Urinary bladder (tissue), 3 donors: ENCODE measurements at regions not wholly inside any gene's neighbourhood (a gene's known extent, or its start where the extent isn't known, plus 50 kb on each side); places are given as distances from the start of the nearest gene placed in this dataset.
"Not testable (repeated sequence)": the region's sequence is repeated elsewhere in the genome, so short reads cannot be mapped to it uniquely, and the experiment has no call there.

ENCODE experiments used
- DNase-seq: peaks from one replicate; pipeline ENCODE4 v3.0.0-alpha.2; 2015; ENCODE audit errors: extremely low spot score
- H3K27ac ChIP-seq: one replicate; pipeline ENCODE4 v1.5.1; 2013; ENCODE audit warnings: low read depth, mild to moderate bottlenecking, moderate library complexity
- H3K36me3 ChIP-seq: one replicate; pipeline ENCODE4 v1.6.1; 2013; ENCODE audit warnings: mild to moderate bottlenecking, moderate library complexity; ENCODE audit not compliant: insufficient read depth
- H3K4me1 ChIP-seq: one replicate; pipeline ENCODE4 v1.6.1; 2013; ENCODE audit warnings: mild to moderate bottlenecking, moderate library complexity; ENCODE audit not compliant: insufficient read depth
- H3K4me3 ChIP-seq: one replicate; pipeline ENCODE4 v1.5.1; 2013; ENCODE audit warnings: low read depth, low read length
- WGBS: extraction: QIAGEN DNeasy Blood & Tissue Kit; methylation state at CpG from one replicate; pipeline ENCODE4 v1.1.7; 2013; 5-methylcytosine and 5-hydroxymethylcytosine counted together
- donor health status: healthy with polysubstance abuse.
- donor health status: healthy.

DNA sequence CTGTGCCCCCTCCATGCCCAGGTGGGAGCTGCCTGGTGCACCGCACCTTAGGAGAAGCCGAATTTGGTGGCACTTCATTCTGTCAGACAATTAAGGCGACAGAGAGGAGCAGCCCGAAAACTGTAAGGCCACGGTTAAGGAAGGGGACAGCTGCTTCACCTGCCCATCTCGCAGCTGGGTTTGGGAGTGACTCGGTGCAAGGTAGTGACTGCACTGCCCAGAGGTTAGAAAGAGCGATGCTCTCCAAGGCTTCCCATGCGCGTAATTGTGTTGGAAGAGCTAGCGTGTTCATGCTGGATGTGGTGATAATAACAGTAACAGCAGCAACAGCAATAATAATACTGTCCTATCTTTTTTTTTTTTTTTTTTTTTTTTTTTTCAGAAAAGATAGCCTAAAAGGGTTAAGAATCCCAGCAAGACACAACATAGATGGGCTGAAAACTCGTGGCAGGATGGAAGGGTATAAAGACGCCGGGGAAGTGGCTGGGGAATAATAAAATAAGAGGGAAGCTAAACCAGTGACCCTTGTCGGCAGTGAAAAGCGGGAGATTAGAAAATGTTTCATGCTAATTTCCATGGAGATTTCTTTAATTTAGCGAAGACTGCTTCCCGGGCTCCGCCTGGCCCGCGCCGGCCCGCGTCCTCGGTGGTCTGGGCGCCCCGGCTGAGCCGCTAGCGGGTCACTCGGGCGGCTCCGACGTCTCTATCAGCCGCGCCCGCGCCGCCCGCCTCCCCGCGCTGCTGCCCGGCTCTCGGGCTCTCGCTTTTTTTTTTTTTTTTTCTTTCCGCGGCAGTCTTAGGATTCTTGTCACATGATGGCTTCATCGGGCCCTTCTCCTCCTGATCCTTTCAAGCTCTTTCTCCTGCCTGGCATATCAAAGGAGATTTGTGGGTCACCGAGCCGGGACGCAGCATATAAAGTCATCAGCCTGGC is 617.1 kb downstream of the NR2F2 start:
- H3K4me1 ChIP-seq: no peaks in the 10 kb centered on the region
- no peak overlapping the region for H3K4me3 ChIP-seq
- DNase-seq: no peak

DNA sequence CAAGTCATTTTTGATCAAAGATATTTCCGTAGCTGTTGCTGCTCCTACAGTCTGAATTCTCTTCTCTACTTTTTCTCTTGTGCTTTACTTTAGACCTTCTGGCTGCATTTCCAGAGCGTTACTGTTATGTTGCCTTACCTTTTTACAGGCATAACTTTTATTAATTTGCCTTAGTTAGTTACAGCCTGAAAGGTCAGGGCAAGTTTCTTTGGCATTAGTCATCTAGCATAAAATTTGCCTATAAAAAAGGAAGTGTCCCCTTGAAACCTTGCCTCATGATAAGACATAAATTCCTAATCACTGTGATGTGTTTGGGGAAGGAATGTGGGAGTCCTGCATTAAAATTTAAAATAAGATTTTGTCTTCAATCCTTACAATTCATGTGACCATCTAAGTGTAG is 618.5 kb downstream of the NR2F2 start:
- DNase-seq: no peak
- 82% methylated on average over 2 of the region's 2 CpGs for WGBS
- H3K4me3 ChIP-seq: no peak overlapping the region
- no peaks in the 10 kb centered on the region for H3K4me1 ChIP-seq
- no peaks in the 10 kb centered on the region for H3K36me3 ChIP-seq
- no peak overlapping the region for H3K27ac ChIP-seq

More for the DNA sequence above, 617.1 kb downstream of the NR2F2 start:
- 22% methylated on average over 50 of the region's 50 CpGs for WGBS
- H3K27ac ChIP-seq: no peak overlapping the region
- no peaks in the 10 kb centered on the region for H3K36me3 ChIP-seq

DNA sequence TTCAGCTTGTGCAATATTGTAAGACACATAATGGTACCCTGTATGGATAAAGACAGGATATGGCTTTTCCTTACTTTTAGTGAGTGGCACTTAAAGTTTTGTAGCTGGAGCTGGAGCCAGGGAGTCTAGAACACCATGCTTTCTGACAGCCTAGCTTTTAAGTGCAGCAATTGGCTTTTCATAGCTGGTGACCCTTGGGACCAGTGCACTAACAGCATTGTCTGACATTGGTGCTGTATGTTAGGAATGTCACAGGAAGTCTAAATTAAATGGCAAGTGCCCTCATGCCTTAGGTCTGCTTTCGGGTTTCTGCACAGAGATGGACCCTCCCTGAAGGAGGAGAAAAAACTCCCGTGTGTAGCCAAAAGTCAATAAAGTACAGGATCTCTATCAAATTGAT is 628.2 kb downstream of the NR2F2 start:
- H3K36me3 ChIP-seq: no peaks in the 10 kb centered on the region
- no peak for DNase-seq
- no peak overlapping the region for H3K27ac ChIP-seq
- H3K4me3 ChIP-seq: no peak overlapping the region
- H3K4me1 ChIP-seq: no peaks in the 10 kb centered on the region
- WGBS: 53% methylated on average over 2 of the region's 2 CpGs

DNA sequence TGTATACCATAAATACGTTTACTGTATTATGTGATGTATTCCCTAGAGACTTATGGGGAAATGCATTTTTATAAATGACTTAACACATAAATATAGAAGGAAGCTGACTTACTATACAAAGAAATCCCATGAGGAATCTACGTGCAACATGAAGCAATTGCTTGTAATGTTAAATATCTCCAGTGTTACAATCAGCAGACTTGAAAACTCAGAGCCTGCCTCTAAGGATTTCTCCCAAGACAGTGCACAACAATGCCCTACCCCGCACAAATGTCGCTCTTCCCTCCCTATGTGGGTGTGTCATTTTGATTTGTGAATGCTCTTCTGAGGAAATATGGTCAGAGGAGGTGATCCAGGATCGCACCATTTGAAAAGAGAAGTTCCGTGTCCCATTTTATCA is 629.0 kb downstream of the NR2F2 start:
- H3K4me1 ChIP-seq: no peaks in the 10 kb centered on the region
- no peak for DNase-seq
- WGBS: 76% methylated on average over 6 of the region's 6 CpGs
- H3K4me3 ChIP-seq: no peak overlapping the region
- H3K36me3 ChIP-seq: no peaks in the 10 kb centered on the region
- no peak overlapping the region for H3K27ac ChIP-seq

DNA sequence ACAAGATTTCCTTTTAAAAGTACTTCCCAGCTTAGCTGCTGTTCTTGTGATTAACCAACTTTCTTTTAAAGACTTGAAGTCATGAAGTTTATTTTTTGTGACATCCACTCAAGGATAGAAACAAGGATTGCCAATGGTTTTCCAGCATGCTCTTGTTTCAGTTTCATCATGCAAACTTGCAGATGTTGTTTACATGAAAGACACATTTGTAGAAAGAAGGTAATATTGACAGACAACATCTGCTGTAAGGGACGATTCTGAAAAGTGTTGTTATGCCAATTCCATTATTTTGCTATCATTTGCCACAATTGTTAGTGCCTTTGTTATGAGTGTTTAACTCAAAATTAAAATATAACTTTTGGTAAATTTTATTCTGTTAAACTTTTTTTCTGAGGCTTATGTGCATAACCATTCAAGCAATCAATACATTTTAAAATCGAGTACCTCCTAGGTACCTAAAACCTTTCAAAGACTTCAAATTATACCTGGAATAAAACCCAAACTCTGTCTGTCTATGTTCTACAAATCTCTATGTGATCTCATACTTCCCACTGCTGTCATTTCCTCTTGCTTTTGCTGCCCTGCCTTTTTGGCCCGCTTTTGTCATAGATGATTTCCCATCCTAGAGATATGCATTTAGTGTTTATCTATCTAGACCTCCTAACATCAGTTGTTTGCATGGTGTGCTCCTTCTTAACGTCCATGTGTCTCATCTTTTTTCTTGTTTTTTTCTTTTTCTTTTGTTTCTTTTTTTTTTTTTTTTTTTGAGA is 630.4 kb downstream of the NR2F2 start:
- no peak for DNase-seq
- Histone ChIP-seq H3K36me3 (no peaks in the 10 kb centered on the region), H3K27ac (no peak overlapping the region), H3K4me1 (no peaks in the 10 kb centered on the region), H3K4me3 (no peak overlapping the region)
- 74% methylated on average over 4 of the region's 4 CpGs for WGBS

DNA sequence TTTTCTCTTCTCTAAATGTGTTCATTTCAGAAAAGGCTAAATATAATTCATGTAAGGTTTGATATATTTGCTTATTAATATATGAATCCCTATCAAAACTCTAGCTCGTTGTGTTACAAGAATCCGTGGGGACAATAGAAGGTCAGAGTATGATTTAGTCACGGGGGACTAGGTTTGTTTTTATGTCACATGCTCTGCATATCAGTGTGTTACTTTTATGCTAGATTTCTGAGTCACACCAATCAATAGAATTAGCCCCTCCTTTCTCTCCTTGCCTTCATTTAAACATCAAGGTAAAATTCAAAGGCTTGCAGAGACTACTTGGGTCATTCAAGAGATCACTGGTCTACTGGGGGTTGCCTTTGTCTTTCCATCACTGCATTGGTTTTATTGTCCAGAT is 636.1 kb downstream of the NR2F2 start:
- no peak for DNase-seq
- Histone ChIP-seq H3K4me3 (no peak overlapping the region), H3K36me3 (no peaks in the 10 kb centered on the region), H3K4me1 (no peaks in the 10 kb centered on the region), H3K27ac (no peak overlapping the region)
- 83% methylated on average over 3 of the region's 3 CpGs for WGBS

DNA sequence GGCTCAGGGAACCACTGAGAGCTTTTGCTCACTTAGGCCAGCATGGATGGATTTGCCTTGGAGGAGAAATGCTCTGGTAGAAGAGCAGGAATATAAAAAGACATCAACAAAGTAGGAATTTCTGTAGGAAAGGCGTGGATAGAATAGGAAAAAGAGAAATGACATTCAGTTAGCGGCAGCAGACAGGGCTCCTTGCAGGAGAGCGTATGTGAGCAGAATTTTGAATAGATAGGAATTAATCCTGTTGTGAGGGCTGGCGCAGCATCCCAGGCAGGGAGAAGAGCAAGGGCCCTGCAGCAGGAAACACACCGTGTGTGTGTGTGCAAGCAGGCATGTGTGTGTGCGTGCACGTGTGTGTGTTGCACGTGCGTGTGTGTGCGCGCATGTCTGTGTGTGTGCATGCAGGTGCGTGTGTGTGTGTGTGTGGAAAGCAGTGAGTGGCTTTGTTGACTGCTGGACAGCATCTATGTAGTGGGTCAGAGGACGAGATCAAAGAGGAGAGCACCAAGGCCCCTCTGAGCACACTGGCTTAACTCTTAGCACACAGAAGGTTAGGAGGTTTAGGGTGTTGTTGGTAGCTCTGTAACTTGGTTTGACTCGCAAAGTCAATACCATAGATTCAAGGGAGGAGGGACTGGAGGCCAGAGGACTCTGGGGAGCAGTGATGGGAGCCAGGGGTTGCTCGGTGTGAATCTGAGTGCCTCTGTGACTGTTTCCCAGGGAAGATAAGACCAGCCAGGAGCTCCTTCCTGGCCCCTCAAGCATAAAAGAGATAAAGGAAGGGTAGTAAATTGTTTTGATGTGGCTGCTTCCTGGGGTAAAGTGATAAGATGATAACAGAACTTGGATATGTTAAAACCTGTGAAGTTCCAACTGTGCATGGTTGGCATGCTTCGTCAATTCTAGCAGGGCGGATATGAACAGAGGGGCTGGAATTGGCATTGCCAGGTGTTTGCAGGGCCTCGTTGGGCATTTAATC is 639.5 kb downstream of the NR2F2 start:
- Histone ChIP-seq H3K4me3 (no peak overlapping the region), H3K4me1 (no peaks in the 10 kb centered on the region), H3K36me3 (no peaks in the 10 kb centered on the region), H3K27ac (no peak overlapping the region)
- DNase-seq: no peak
- WGBS: 71% methylated on average over 18 of the region's 18 CpGs

DNA sequence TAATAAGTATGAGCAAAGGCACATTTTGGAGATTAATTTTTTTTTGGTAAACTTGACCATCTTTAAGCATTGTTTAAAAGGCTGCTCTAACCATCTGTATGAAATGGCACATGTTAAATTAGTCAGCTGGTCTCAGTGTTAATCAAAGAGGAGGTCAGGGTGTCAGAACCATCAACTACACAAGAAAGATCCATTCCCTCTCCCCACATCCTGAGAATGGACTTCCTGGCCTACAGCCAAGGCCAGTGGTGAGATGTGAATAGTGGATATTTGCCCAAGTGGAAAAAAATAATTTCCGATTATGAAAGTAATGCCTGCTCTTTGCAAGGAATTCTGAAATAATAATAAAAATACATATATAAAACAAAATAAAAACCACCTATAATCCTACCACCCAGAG is 641.7 kb downstream of the NR2F2 start:
- Histone ChIP-seq H3K36me3 (no peaks in the 10 kb centered on the region), H3K4me1 (no peaks in the 10 kb centered on the region), H3K4me3 (no peak overlapping the region), H3K27ac (no peak overlapping the region)
- WGBS: 32% methylated on average over 1 of the region's 1 CpG
- no peak for DNase-seq

DNA sequence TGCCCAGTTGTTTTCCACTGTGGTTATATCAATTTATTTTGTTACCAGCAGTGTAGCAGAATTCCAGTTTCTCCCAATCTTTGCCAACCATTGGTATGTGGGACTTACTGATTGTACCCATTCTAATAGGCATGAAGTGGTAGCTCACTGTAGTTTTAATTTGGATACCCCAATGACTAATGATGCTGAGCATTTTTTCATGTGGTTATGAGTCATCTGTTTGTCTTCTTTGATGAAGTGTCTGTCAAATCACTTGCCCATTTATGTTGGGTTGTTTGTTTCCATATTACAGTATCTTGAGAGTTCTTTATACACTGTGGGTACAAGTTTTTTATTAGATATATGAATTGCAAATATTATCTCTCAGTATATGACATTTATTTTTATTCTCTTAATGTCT is 644.3 kb downstream of the NR2F2 start:
- Histone ChIP-seq H3K27ac (no peak overlapping the region), H3K4me3 (no peak overlapping the region), H3K36me3 (no peaks in the 10 kb centered on the region)

DNA sequence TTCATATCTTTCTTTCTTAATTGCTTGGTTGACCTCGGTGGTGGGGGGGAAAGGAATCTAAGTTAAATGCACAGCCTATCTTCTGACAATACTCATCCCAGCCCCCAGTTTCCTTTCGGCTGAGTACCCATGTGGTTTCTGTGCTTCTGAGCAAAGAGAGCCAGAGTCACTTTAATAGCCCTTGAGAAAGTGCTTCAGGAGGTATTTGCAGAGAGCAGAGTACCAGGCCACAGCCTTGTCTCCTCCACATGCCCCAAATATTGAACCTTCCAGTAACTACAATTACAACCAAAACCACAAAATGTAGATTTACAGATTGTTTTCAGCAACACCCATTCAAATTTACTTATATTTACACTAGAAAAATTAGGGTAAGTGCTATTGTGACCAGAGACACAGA is 647.4 kb downstream of the NR2F2 start:
- Histone ChIP-seq H3K36me3 (no peaks in the 10 kb centered on the region), H3K4me1 (no peaks in the 10 kb centered on the region), H3K4me3 (no peak overlapping the region), H3K27ac (no peak overlapping the region)
- 54% methylated on average over 2 of the region's 2 CpGs for whole genome bisulfite sequencing
- no peak for DNase-seq

More for the DNA sequence above, 644.3 kb downstream of the NR2F2 start:
- no peaks in the 10 kb centered on the region for H3K4me1 ChIP-seq
- no peak for DNase-seq

DNA sequence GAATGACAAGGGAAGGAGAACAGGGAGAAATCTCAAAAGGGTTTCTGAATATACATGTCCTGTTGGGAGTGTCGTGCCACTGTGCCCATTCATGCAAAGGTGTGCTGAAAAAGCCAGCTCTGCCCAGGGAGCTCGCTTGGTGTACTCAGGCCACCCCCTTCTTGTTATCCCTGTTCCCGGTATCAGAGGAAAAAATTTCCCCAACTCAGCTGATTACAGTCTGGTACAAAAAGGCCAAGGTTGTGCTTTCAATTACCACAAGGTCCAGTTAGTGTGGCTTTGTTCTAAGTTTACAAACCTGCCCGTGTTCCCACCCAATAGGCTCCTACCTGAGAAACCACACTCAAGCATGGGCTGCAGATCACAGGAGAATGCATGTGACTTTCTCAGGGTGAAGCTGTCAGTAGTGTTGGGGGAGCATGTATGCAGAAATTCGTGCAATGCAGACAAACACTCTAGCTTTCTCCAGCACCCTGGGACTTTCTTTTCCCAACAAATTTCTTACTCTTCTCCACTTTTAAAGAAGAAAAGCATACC is 648.5 kb downstream of the NR2F2 start:
- WGBS: 69% methylated on average over 5 of the region's 5 CpGs
- DNase-seq: no peak
- H3K27ac ChIP-seq: no peak overlapping the region
- no peaks in the 10 kb centered on the region for H3K4me1 ChIP-seq
- H3K36me3 ChIP-seq: no peaks in the 10 kb centered on the region
- H3K4me3 ChIP-seq: no peak overlapping the region

DNA sequence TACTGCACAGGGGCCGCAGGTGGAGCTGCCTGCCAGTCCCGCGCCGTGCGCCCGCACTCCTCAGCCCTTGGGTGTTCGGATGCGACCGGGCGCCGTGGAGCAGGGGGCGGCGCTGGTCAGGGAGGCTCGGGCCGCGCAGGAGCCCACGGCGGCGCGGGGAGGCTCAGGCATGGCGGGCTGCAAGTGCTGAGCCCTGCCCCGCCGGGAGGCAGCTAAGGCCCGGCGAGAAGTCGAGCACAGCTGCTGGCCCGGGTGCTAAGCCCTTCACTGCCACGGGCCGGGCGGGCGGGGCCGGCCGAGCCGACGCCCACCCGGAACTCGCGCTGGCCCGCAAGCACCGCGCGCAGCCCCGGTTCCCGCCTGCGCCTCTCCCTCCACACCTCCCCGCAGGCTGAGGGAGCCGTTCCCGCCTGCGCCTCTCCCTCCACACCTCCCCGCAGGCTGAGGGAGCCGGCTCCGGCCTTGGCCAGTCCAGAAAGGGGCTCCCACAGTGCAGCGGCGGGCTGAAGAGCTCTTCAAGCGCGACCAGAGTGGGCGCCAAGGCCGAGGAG is 653.7 kb downstream of the NR2F2 start:
- not testable (repeated sequence) for DNase-seq, H3K36me3 ChIP-seq, H3K27ac ChIP-seq, H3K4me1 ChIP-seq, H3K4me3 ChIP-seq
- 91% methylated on average over 58 of the region's 58 CpGs for WGBS

DNA sequence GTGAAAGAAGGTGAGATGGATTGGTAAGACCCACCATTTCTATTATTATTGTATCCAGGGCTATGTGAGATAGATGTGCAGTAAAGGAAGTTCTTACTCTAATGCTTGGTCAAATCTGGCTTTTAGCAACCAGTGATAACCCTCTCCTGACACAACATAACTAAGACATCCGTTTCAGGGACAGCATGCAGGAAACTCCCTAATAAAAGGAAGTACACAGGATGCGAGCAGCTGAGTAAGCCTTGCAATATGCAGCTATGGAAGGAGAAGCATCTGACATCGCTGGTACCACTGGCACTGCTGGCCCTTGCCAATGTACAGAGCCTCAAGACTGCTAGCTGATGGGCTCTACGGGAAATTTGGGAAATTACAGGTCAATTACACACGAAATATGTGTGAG is 662.3 kb downstream of the NR2F2 start:
- Histone ChIP-seq H3K36me3 (no peaks in the 10 kb centered on the region), H3K4me1 (no peaks in the 10 kb centered on the region), H3K27ac (no peak overlapping the region), H3K4me3 (no peak overlapping the region)
- 61% methylated on average over 5 of the region's 5 CpGs for WGBS
- DNase-seq: no peak
